ENCODE measurements at regions not wholly inside any gene's neighbourhood (a gene's known extent, or its start where the extent isn't known, plus 50 kb on each side); places are given as distances from the start of the nearest gene placed in this dataset.

GRCh38 chr5:54756301-54756700 is 229.1 kb downstream of the ESM1 start:
- peaks cover 7% of the 10 kb centered on the region for H3K27me3 Mint-ChIP-seq
- TF ChIP-seq CTCF (IDR thresholded peaks at IDR 0.05; ENCODE audit: unreplicated experiment) = no peak
- H3K27ac Mint-ChIP-seq = no peak overlapping the region
- no peaks in the 10 kb centered on the region for H3K4me1 Mint-ChIP-seq (ENCODE audit: low read depth)
- H3K4me3 Mint-ChIP-seq (ENCODE audit: low read depth) = no peak overlapping the region
- no peak for DNase-seq (ENCODE audit: low spot score, unreplicated experiment)
- no peaks in the 10 kb centered on the region for H3K9me3 Mint-ChIP-seq (ENCODE audit: low read depth)
- no peaks in the 10 kb centered on the region for H3K36me3 Mint-ChIP-seq (ENCODE audit: insufficient read depth)

GRCh38 chr5:54754878-54755277 is 230.5 kb downstream of the ESM1 start:
- Mint-ChIP-seq H3K4me3 (ENCODE audit: low read depth) (no peak overlapping the region), H3K36me3 (ENCODE audit: insufficient read depth) (no peaks in the 10 kb centered on the region), H3K9me3 (ENCODE audit: low read depth) (no peaks in the 10 kb centered on the region), H3K4me1 (ENCODE audit: low read depth) (no peaks in the 10 kb centered on the region), H3K27me3 (peaks cover 11% of the 10 kb centered on the region), H3K27ac (no peak overlapping the region)
- no peak for TF ChIP-seq CTCF (IDR thresholded peaks at IDR 0.05; ENCODE audit: unreplicated experiment)
- no peak for DNase-seq (ENCODE audit: low spot score, unreplicated experiment)

- no peak for DNase-seq (ENCODE audit: low spot score, unreplicated experiment)
- no peak overlapping the region for H3K27ac Mint-ChIP-seq
- no peaks in the 10 kb centered on the region for H3K9me3 Mint-ChIP-seq (ENCODE audit: low read depth)
- no peaks in the 10 kb centered on the region for H3K4me1 Mint-ChIP-seq (ENCODE audit: low read depth)
- no peak for TF ChIP-seq CTCF (IDR thresholded peaks at IDR 0.05; ENCODE audit: unreplicated experiment)
- H3K4me3 Mint-ChIP-seq (ENCODE audit: low read depth) = no peak overlapping the region
- peaks cover 11% of the 10 kb centered on the region for H3K27me3 Mint-ChIP-seq
- H3K36me3 Mint-ChIP-seq (ENCODE audit: insufficient read depth) = no peaks in the 10 kb centered on the region
Observed at GRCh38 chr5:54754420-54754819, 231.0 kb downstream of the ESM1 start.

GRCh38 chr5:54753753-54754152 is 231.6 kb downstream of the ESM1 start:
- TF ChIP-seq CTCF (IDR thresholded peaks at IDR 0.05; ENCODE audit: unreplicated experiment) = no peak
- Mint-ChIP-seq H3K27me3 (peaks cover 11% of the 10 kb centered on the region), H3K36me3 (ENCODE audit: insufficient read depth) (no peaks in the 10 kb centered on the region), H3K27ac (no peak overlapping the region), H3K4me3 (ENCODE audit: low read depth) (no peak overlapping the region), H3K9me3 (ENCODE audit: low read depth) (no peaks in the 10 kb centered on the region), H3K4me1 (ENCODE audit: low read depth) (no peaks in the 10 kb centered on the region)
- DNase-seq (ENCODE audit: low spot score, unreplicated experiment) = no peak

GRCh38 chr5:54753034-54753433 is 232.4 kb downstream of the ESM1 start:
- no peaks in the 10 kb centered on the region for H3K9me3 Mint-ChIP-seq (ENCODE audit: low read depth)
- DNase-seq (ENCODE audit: low spot score, unreplicated experiment) = no peak

More at GRCh38 chr5:54753034-54753433, 232.4 kb downstream of the ESM1 start:
- peaks cover 11% of the 10 kb centered on the region for H3K27me3 Mint-ChIP-seq
- H3K4me3 Mint-ChIP-seq (ENCODE audit: low read depth) = no peak overlapping the region
- no peaks in the 10 kb centered on the region for H3K36me3 Mint-ChIP-seq (ENCODE audit: insufficient read depth)
- no peak overlapping the region for H3K27ac Mint-ChIP-seq
- no peaks in the 10 kb centered on the region for H3K4me1 Mint-ChIP-seq (ENCODE audit: low read depth)
- no peak for TF ChIP-seq CTCF (IDR thresholded peaks at IDR 0.05; ENCODE audit: unreplicated experiment)
